ENCODE measurements at regions not wholly inside any gene's neighbourhood (a gene's known extent, or its start where the extent isn't known, plus 50 kb on each side); places are given as distances from the start of the nearest gene placed in this dataset.

DNA sequence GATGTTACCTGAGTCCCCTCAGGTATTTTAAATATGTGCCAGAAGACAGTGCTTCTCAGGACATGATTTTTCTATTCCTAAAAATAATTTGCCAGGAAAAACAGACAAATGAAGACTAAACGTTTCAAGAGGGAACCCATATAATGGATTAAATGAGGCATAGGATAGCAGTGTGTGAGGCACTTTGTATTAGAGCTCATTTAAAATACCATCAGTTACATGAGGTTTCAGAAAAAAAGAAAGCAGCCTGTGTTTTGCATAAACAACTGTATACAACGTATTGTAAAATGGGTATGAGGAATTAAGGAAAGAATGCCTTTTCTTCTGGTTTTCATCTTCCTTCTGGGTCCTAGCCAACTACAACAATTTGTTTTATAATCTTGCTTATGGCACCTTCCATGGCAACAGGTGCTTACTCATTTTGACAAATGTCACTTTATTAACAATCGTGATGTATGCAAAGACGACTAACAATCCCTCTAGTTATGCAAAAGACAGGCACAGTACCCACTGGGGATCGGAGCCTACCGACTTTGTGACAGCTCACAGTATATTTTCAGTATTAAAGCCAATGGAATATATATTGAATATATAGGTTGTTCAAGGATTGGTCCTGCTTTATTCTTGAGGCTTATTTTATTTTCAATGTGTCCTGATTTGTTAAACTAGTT, 231.6 kb upstream of the ZNF717 start:
- ATAC-seq = no peak
- TF ChIP-seq PATZ1 (CRISPR knock-in tag; IDR thresholded peaks at IDR 0.05; ENCODE audit: borderline replicate concordance) (no peak), CSDC2 (CRISPR knock-in tag; IDR thresholded peaks at IDR 0.05) (no peak), CSRNP3 (CRISPR knock-in tag; IDR thresholded peaks at IDR 0.05) (no peak), TOX (CRISPR knock-in tag; IDR thresholded peaks at IDR 0.05; ENCODE audit: borderline replicate concordance) (no peak), OSR1 (CRISPR knock-in tag; IDR thresholded peaks at IDR 0.05) (no peak), ESRRG (CRISPR knock-in tag; IDR thresholded peaks at IDR 0.05) (no peak), ISL1 (CRISPR knock-in tag; IDR thresholded peaks at IDR 0.05) (no peak), ZNF8 (CRISPR knock-in tag; IDR thresholded peaks at IDR 0.05) (no peak), SNAI2 (CRISPR knock-in tag; IDR thresholded peaks at IDR 0.05) (no peak), ZNF565 (CRISPR knock-in tag; conservative IDR thresholded peaks at IDR 0.05; ENCODE audit: low read depth) (no peak), ZC3H10 (CRISPR knock-in tag; IDR thresholded peaks at IDR 0.05) (no peak), ZFP3 (CRISPR knock-in tag; IDR thresholded peaks at IDR 0.05) (no peak), ZNF70 (CRISPR knock-in tag; IDR thresholded peaks at IDR 0.05) (no peak), GLIS3 (CRISPR knock-in tag; IDR thresholded peaks at IDR 0.05) (no peak)
- TF ChIP-seq, protein P1, sequence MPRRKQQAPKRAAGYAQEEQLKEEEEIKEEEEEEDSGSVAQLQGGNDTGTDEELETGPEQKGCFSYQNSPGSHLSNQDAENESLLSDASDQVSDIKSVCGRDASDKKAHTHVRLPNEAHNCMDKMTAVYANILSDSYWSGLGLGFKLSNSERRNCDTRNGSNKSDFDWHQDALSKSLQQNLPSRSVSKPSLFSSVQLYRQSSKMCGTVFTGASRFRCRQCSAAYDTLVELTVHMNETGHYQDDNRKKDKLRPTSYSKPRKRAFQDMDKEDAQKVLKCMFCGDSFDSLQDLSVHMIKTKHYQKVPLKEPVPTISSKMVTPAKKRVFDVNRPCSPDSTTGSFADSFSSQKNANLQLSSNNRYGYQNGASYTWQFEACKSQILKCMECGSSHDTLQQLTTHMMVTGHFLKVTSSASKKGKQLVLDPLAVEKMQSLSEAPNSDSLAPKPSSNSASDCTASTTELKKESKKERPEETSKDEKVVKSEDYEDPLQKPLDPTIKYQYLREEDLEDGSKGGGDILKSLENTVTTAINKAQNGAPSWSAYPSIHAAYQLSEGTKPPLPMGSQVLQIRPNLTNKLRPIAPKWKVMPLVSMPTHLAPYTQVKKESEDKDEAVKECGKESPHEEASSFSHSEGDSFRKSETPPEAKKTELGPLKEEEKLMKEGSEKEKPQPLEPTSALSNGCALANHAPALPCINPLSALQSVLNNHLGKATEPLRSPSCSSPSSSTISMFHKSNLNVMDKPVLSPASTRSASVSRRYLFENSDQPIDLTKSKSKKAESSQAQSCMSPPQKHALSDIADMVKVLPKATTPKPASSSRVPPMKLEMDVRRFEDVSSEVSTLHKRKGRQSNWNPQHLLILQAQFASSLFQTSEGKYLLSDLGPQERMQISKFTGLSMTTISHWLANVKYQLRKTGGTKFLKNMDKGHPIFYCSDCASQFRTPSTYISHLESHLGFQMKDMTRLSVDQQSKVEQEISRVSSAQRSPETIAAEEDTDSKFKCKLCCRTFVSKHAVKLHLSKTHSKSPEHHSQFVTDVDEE (CRISPR knock-in tag; IDR thresholded peaks at IDR 0.05) = no peak

DNA sequence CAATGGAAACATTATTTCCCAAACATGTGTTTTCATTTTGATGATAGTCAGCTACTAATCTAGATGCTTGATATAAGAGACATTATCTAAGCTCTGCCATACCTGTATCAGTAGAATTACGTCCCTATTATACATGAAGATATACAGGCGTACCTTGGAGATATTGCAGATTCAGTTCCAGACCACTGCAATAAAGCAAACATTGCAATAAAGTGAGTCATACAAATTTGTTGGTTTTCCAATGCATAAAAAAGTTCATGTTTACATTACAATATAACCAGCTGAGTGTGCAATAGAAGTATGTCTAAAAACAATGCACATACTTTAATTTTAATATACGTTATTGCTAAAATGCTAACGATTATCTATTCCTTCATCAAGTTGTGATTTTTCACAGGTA, 236.0 kb upstream of the ZNF717 start:
- ATAC-seq = no peak

GRCh38 chr3:76024640-76025039, 239.3 kb upstream of the ZNF717 start:
- ATAC-seq = no peak
- no peak for TF ChIP-seq GLIS3 (CRISPR knock-in tag; IDR thresholded peaks at IDR 0.05)
- no peak for TF ChIP-seq PATZ1 (CRISPR knock-in tag; IDR thresholded peaks at IDR 0.05; ENCODE audit: borderline replicate concordance)
- no peak for TF ChIP-seq ZNF70 (CRISPR knock-in tag; IDR thresholded peaks at IDR 0.05)
- TF ChIP-seq TOX (CRISPR knock-in tag; IDR thresholded peaks at IDR 0.05; ENCODE audit: borderline replicate concordance) = no peak
- TF ChIP-seq RARB (CRISPR knock-in tag; IDR thresholded peaks at IDR 0.05) = no peak
- no peak for TF ChIP-seq TCF4 (CRISPR knock-in tag; IDR thresholded peaks at IDR 0.05; ENCODE audit: borderline replicate concordance)

More for the DNA sequence above, 236.0 kb upstream of the ZNF717 start:
- peak; percentile 33; the same call in 1 of the 2 replicates for TF ChIP-seq TCF4 (CRISPR knock-in tag; IDR thresholded peaks at IDR 0.05; ENCODE audit: borderline replicate concordance)
- TF ChIP-seq, protein P2, sequence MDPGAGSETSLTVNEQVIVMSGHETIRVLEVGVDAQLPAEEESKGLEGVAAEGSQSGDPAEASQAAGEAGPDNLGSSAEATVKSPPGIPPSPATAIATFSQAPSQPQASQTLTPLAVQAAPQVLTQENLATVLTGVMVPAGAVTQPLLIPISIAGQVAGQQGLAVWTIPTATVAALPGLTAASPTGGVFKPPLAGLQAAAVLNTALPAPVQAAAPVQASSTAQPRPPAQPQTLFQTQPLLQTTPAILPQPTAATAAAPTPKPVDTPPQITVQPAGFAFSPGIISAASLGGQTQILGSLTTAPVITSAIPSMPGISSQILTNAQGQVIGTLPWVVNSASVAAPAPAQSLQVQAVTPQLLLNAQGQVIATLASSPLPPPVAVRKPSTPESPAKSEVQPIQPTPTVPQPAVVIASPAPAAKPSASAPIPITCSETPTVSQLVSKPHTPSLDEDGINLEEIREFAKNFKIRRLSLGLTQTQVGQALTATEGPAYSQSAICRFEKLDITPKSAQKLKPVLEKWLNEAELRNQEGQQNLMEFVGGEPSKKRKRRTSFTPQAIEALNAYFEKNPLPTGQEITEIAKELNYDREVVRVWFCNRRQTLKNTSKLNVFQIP (CRISPR knock-in tag; IDR thresholded peaks at IDR 0.05; ENCODE audit: borderline replicate concordance, low read depth) = no peak

DNA sequence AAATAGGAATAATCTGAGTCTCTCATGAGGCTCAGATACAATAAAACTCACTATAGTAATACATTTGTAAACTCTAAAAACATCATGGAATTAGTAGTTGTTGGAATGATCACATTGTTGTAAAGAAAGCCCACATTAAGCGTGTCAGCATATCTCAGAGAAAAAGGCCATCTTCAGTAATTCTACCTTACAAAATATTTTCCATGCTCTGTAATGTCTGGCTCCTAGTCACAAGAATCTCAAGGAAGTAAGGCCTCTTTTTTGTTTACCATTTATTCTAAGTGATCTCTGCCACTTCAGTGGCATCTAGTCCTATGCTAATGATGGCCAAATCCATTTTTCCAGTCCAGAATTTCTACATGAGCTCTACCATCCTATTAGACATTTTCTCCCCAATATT, 240.2 kb upstream of the ZNF717 start:
- TF ChIP-seq ZNF8 (CRISPR knock-in tag; IDR thresholded peaks at IDR 0.05) (no peak), ARNTL (CRISPR knock-in tag; IDR thresholded peaks at IDR 0.05; ENCODE audit: borderline replicate concordance, low read depth) (no peak), CREB5 (CRISPR knock-in tag; IDR thresholded peaks at IDR 0.05; ENCODE audit: low read depth) (no peak)
- TF ChIP-seq, protein P1 (CRISPR knock-in tag; IDR thresholded peaks at IDR 0.05) = no peak
- no peak for ATAC-seq

All from SK-N-SH treated with all-trans-retinoic acid at 6 μM for 48 hours (cell line).